ENCODE measurements at regions not wholly inside any gene's neighbourhood (a gene's known extent, or its start where the extent isn't known, plus 50 kb on each side); places are given as distances from the start of the nearest gene placed in this dataset.

GRCh38 chr14:84533791-84534190 is 996.2 kb upstream of the FLRT2 start:
- Mint-ChIP-seq H3K36me3 (ENCODE audit: unreplicated experiment) (no peaks in the 10 kb centered on the region), H3K27ac (ENCODE audit: unreplicated experiment) (no peak overlapping the region), H3K27me3 (ENCODE audit: unreplicated experiment) (no peaks in the 10 kb centered on the region), H3K4me3 (ENCODE audit: unreplicated experiment) (no peak overlapping the region), H3K4me1 (ENCODE audit: unreplicated experiment) (peaks cover 12% of the 10 kb centered on the region), H3K9me3 (ENCODE audit: unreplicated experiment) (peaks cover 7% of the 10 kb centered on the region)
- DNase-seq (ENCODE audit: extremely low spot score, unreplicated experiment) = no peak
- TF ChIP-seq CTCF (IDR thresholded peaks at IDR 0.05) = no peak

GRCh38 chr14:84535484-84535883 is 994.5 kb upstream of the FLRT2 start:
- Mint-ChIP-seq H3K9me3 (ENCODE audit: unreplicated experiment) (peaks cover 7% of the 10 kb centered on the region), H3K4me3 (ENCODE audit: unreplicated experiment) (no peak overlapping the region), H3K36me3 (ENCODE audit: unreplicated experiment) (no peaks in the 10 kb centered on the region), H3K27me3 (ENCODE audit: unreplicated experiment) (no peaks in the 10 kb centered on the region), H3K27ac (ENCODE audit: unreplicated experiment) (no peak overlapping the region), H3K4me1 (ENCODE audit: unreplicated experiment) (peaks cover 12% of the 10 kb centered on the region)
- DNase-seq (ENCODE audit: extremely low spot score, unreplicated experiment) = no peak
- TF ChIP-seq CTCF (IDR thresholded peaks at IDR 0.05) = no peak

GRCh38 chr14:84535976-84536375 is 994.0 kb upstream of the FLRT2 start:
- DNase-seq (ENCODE audit: extremely low spot score, unreplicated experiment) = no peak
- TF ChIP-seq CTCF (IDR thresholded peaks at IDR 0.05) = no peak
- no peaks in the 10 kb centered on the region for H3K36me3 Mint-ChIP-seq (ENCODE audit: unreplicated experiment)
- H3K27ac Mint-ChIP-seq (ENCODE audit: unreplicated experiment) = no peak overlapping the region
- peaks cover 7% of the 10 kb centered on the region for H3K9me3 Mint-ChIP-seq (ENCODE audit: unreplicated experiment)
- no peak overlapping the region for H3K4me3 Mint-ChIP-seq (ENCODE audit: unreplicated experiment)
- peaks cover 12% of the 10 kb centered on the region for H3K4me1 Mint-ChIP-seq (ENCODE audit: unreplicated experiment)
- H3K27me3 Mint-ChIP-seq (ENCODE audit: unreplicated experiment) = no peaks in the 10 kb centered on the region

- no peak for DNase-seq (ENCODE audit: extremely low spot score, unreplicated experiment)
- Mint-ChIP-seq H3K27ac (ENCODE audit: unreplicated experiment) (no peak overlapping the region), H3K9me3 (ENCODE audit: unreplicated experiment) (no peaks in the 10 kb centered on the region), H3K27me3 (ENCODE audit: unreplicated experiment) (no peaks in the 10 kb centered on the region), H3K4me3 (ENCODE audit: unreplicated experiment) (no peak overlapping the region), H3K4me1 (ENCODE audit: unreplicated experiment) (peaks cover 8% of the 10 kb centered on the region), H3K36me3 (ENCODE audit: unreplicated experiment) (no peaks in the 10 kb centered on the region)
- TF ChIP-seq CTCF (IDR thresholded peaks at IDR 0.05) = no peak
These were observed 988.9 kb upstream of the FLRT2 start for GRCh38 chr14:84541018-84541417.

- no peak for TF ChIP-seq CTCF (IDR thresholded peaks at IDR 0.05)
- H3K27me3 Mint-ChIP-seq (ENCODE audit: unreplicated experiment) = no peaks in the 10 kb centered on the region
- H3K9me3 Mint-ChIP-seq (ENCODE audit: unreplicated experiment) = no peaks in the 10 kb centered on the region
- H3K27ac Mint-ChIP-seq (ENCODE audit: unreplicated experiment) = no peak overlapping the region
- no peaks in the 10 kb centered on the region for H3K36me3 Mint-ChIP-seq (ENCODE audit: unreplicated experiment)
- peaks cover 28% of the 10 kb centered on the region for H3K4me1 Mint-ChIP-seq (ENCODE audit: unreplicated experiment)
- no peak overlapping the region for H3K4me3 Mint-ChIP-seq (ENCODE audit: unreplicated experiment)
- no peak for DNase-seq (ENCODE audit: extremely low spot score, unreplicated experiment)
These were observed 986.1 kb upstream of the FLRT2 start for GRCh38 chr14:84543859-84544258.

Data from osteocyte (in vitro differentiated cells).